ACC112 (cell line): ENCODE measurements at regions not wholly inside any gene's neighbourhood (a gene's known extent, or its start where the extent isn't known, plus 50 kb on each side); places are given as distances from the start of the nearest gene placed in this dataset.

Experiments
- H2AFZ ChIP-seq: fragments of 200-600 bp; sonication (generic); one replicate; pipeline ENCODE4 v1.6.0; 2017; ENCODE audit warnings: antibody characterized with exemption, low read length; ENCODE audit not compliant: unreplicated experiment
- H3K27ac ChIP-seq: fragments of 200-600 bp; sonication (generic); 2 replicates; pipeline ENCODE4 v1.5.1; 2014; ENCODE audit warnings: low read depth, mild to moderate bottlenecking, antibody characterized with exemption, low read length, moderate library complexity
- H3K27me3 ChIP-seq: fragments of 200-600 bp; sonication (generic); 2 replicates; pipeline ENCODE4 v1.6.1; 2014; ENCODE audit warnings: mild to moderate bottlenecking, antibody characterized with exemption, low read length, moderate library complexity, mixed read lengths; ENCODE audit not compliant: insufficient read depth
- H3K36me3 ChIP-seq: fragments of 200-600 bp; sonication (generic); 2 replicates; pipeline ENCODE4 v1.6.1; 2016; ENCODE audit warnings: mild to moderate bottlenecking, antibody characterized with exemption, low read length, moderate library complexity, mixed read lengths; ENCODE audit not compliant: insufficient read depth
- H3K4me1 ChIP-seq: fragments of 200-600 bp; sonication (generic); one replicate; pipeline ENCODE4 v1.6.1; 2016; ENCODE audit warnings: low read length, mixed read lengths; ENCODE audit not compliant: insufficient read depth, unreplicated experiment, control insufficient read depth
- H3K4me3 ChIP-seq: fragments of 200-600 bp; sonication (generic); 2 replicates; pipeline ENCODE4 v1.5.1; 2014; ENCODE audit warnings: mild to moderate bottlenecking, low read depth, low read length
- H3K79me2 ChIP-seq: fragments of 200-600 bp; sonication (generic); one replicate; pipeline ENCODE4 v1.6.0; 2016; ENCODE audit warnings: low read length; ENCODE audit not compliant: control insufficient read depth, unreplicated experiment, insufficient read depth

DNA sequence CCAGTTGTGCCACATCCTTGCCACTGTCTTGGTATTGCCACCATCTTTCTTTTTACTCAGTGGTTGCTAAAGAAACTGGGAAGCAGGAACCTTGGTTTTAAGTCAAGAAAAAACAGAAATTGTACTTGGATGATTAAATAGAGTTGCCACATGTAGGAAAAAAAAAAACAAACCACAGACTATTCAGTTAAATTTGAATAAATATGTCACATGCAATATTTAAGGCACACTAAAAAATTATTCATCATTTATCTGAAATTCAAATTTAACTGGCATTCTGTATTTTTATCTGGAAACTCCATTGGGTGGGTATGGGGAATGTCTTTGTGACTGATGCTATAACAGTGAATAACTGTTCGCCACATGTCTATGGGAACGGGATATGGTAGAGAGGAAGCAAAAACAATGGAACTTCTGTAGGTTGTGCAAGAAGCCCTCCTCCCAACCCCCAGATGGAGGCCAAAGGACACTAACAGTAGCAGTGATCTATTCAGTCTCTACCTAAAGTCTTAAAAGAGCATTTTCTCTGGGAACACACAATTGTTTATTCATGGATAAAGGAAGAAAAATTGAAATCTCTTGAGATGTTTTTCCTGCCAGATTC, 57.0 kb upstream of the PLAC8 start:
- no peaks in the 10 kb centered on the region for H3K79me2 ChIP-seq
- H2AFZ ChIP-seq: no peak overlapping the region
- no peaks in the 10 kb centered on the region for H3K36me3 ChIP-seq
- H3K4me1 ChIP-seq: no peaks in the 10 kb centered on the region
- no peak overlapping the region for H3K4me3 ChIP-seq
- no peak overlapping the region for H3K27ac ChIP-seq
- H3K27me3 ChIP-seq: no peaks in the 10 kb centered on the region

DNA sequence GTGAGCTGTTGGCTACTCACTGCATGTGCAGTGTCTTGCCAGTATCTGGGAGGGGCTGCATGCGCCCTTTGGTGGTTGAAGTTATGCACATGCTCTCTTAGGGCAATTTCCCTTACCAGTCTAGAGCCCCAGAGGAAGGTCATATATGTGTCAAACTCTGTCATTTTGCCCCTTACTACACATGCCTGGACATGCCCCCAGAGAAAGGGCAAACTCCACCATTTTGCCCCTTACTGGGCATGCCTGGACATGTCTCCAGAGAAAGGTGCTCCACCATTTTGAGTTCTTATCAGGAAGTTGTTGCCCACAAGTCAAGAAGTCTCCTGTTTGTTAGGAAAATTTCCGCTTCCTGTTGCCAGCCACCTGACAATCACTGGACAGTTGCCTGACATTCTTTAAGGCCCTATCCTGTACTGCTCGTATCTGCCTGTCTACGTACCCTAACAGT, 56.4 kb upstream of the PLAC8 start:
- Histone ChIP-seq H3K4me3 (no peak overlapping the region), H3K27ac (no peak overlapping the region), H3K79me2 (no peaks in the 10 kb centered on the region), H3K4me1 (no peaks in the 10 kb centered on the region), H2AFZ (no peak overlapping the region), H3K27me3 (no peaks in the 10 kb centered on the region), H3K36me3 (no peaks in the 10 kb centered on the region)
